ENCODE measurements at regions not wholly inside any gene's neighbourhood (a gene's known extent, or its start where the extent isn't known, plus 50 kb on each side); places are given as distances from the start of the nearest gene placed in this dataset.

DNA sequence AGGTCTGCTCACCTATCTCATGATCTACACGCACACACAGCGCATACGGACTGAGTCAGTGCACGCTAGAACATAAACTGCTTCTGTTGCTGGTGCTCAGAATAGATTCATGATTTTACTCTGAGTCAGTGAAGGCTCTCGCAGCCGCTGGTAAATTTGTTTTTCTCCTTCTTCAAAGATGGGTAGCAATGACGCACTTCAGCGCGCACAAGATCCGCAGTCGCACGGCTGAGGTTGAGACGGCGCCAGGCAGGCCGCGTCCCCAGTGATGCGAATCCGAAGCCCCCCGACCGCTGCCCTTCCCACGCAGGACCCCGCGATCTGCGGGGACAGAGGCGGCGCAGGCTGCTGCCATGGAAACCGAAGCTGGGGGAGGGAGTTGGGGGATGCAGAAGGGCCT lies 103.7 kb upstream of the USP29 start:
- Histone ChIP-seq H3K4me3 (ENCODE audit: low read length) (no peak overlapping the region), H3K9me3 (ENCODE audit: control insufficient read depth in 2 of 3, low read length in 3 of 3) (peaks cover 0 to 32% (median 0%) of the 10 kb centered on the region in 3 experiments), H3K36me3 (ENCODE audit: control insufficient read depth in 2 of 3, insufficient read depth in 3 of 3, low read length in 3 of 3) (no peaks in the 10 kb centered on the region), H3K27ac (ENCODE audit: low read depth, low read length) (no peak overlapping the region), H3K4me1 (ENCODE audit: control insufficient read depth in 2 of 2, insufficient read depth in 2 of 2, low read length in 2 of 2) (no peaks in the 10 kb centered on the region), H3K27me3 (ENCODE audit: control insufficient read depth in 2 of 2, insufficient read depth in 2 of 2, low read length in 2 of 2) (no peaks in the 10 kb centered on the region)
- Mint-ChIP-seq H3K4me3 (no peak overlapping the region), H3K36me3 (peaks cover 0 to 29% (median 8%) of the 10 kb centered on the region in 5 donors), H3K27ac (no peak overlapping the region), H3K4me1 (peaks cover 0 to 2% (median 0%) of the 10 kb centered on the region in 7 donors), H3K27me3 (peaks cover 0 to 6% (median 0%) of the 10 kb centered on the region in 5 donors), H3K9me3 (peaks cover 10 to 76% (median 38%) of the 10 kb centered on the region in 11 donors)
- CTCF ChIA-PET: no interaction called here
- intact Hi-C loops (cut with micrococcal nuclease): no loop called here
- no peak for ATAC-seq
- DNase-seq: no peak
- POLR2A ChIA-PET: no interaction called here

DNA sequence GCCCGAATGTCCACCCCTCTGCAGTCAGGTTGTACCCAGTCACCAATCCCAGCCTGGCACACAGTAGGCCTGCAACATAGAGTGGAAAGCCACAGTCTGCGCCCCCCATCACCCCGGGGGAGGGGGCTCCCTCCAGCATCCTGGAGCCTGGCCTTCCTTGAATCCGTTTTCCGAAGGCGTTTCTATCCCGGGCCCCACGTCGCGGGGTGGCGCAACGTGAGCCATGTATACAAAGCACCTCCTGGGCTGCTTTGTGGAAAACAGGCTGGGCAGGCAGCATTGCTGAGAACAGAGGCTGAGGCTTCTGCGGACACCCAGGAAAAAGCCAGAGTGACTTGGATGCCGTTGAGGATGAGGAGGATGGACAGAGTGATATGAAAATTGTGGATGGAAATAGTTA lies 103.3 kb upstream of the USP29 start:
- ChIA-PET CTCF (no interaction called here), POLR2A (no interaction called here)
- no peaks in the 10 kb centered on the region for H3K36me3 ChIP-seq (ENCODE audit: control insufficient read depth in 2 of 3, insufficient read depth in 3 of 3, low read length in 3 of 3)
- no peaks in the 10 kb centered on the region for H3K4me1 ChIP-seq (ENCODE audit: control insufficient read depth in 2 of 2, insufficient read depth in 2 of 2, low read length in 2 of 2)
- intact Hi-C loops (cut with micrococcal nuclease): no loop called here
- Mint-ChIP-seq H3K27ac (no peak overlapping the region), H3K36me3 (peaks cover 0 to 25% (median 8%) of the 10 kb centered on the region in 5 donors), H3K4me3 (no peak overlapping the region), H3K27me3 (peaks cover 0 to 7% (median 0%) of the 10 kb centered on the region in 5 donors), H3K4me1 (no peaks in the 10 kb centered on the region), H3K9me3 (peaks cover 14 to 76% (median 38%) of the 10 kb centered on the region in 11 donors)
- H3K9me3 ChIP-seq (ENCODE audit: control insufficient read depth in 2 of 3, low read length in 3 of 3): peaks cover 0 to 35% (median 0%) of the 10 kb centered on the region in 3 experiments
- ATAC-seq (no peak), DNase-seq (no peak)
- no peak overlapping the region for H3K27ac ChIP-seq (ENCODE audit: low read depth, low read length)
- H3K4me3 ChIP-seq (ENCODE audit: low read length): no peak overlapping the region
- H3K27me3 ChIP-seq (ENCODE audit: control insufficient read depth in 2 of 2, insufficient read depth in 2 of 2, low read length in 2 of 2): no peaks in the 10 kb centered on the region

DNA sequence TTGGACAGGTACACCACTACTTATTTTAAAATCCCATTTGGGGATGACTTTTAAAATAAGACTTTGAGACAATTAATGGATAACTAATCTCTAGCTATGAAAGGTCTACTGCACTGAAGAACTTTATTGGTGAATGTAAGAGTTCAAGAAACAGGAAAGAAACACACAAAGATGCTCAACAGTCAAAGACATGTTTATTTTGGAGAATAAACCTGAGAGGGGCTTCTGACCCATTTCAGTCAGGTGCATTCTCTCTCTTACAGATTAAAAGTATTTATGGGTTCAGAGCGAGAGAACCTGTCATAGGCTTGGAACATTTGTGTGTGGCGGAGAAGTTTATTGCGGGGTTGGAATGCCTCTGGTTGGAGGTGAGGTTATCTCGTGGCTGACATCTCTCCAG lies 94.3 kb upstream of the USP29 start:
- Histone ChIP-seq H3K27ac (ENCODE audit: low read depth, low read length) (no peak overlapping the region), H3K9me3 (ENCODE audit: control insufficient read depth in 2 of 3, low read length in 3 of 3) (peaks cover 0 to 11% (median 4%) of the 10 kb centered on the region in 3 experiments), H3K36me3 (ENCODE audit: control insufficient read depth in 2 of 3, insufficient read depth in 3 of 3, low read length in 3 of 3) (no peaks in the 10 kb centered on the region), H3K4me3 (ENCODE audit: low read length) (no peak overlapping the region), H3K4me1 (ENCODE audit: control insufficient read depth in 2 of 2, insufficient read depth in 2 of 2, low read length in 2 of 2) (no peaks in the 10 kb centered on the region), H3K27me3 (ENCODE audit: control insufficient read depth in 2 of 2, insufficient read depth in 2 of 2, low read length in 2 of 2) (no peaks in the 10 kb centered on the region)
- peaks cover 0 to 4% (median 0%) of the 10 kb centered on the region in 5 donors for H3K27me3 Mint-ChIP-seq
- POLR2A ChIA-PET: no interaction called here
- no peak for DNase-seq
- CTCF ChIA-PET: no interaction called here
- ATAC-seq: no peak
- peak overlapping the region in 1 of 9 donors; percentile 53 for H3K27ac Mint-ChIP-seq
- H3K4me3 Mint-ChIP-seq: no peak overlapping the region
- peaks cover 0 to 24% (median 7%) of the 10 kb centered on the region in 5 donors for H3K36me3 Mint-ChIP-seq
- peaks cover 0 to 2% (median 0%) of the 10 kb centered on the region in 7 donors for H3K4me1 Mint-ChIP-seq
- intact Hi-C loops (cut with micrococcal nuclease): no loop called here
- peaks cover 19 to 89% (median 47%) of the 10 kb centered on the region in 11 donors for H3K9me3 Mint-ChIP-seq

DNA sequence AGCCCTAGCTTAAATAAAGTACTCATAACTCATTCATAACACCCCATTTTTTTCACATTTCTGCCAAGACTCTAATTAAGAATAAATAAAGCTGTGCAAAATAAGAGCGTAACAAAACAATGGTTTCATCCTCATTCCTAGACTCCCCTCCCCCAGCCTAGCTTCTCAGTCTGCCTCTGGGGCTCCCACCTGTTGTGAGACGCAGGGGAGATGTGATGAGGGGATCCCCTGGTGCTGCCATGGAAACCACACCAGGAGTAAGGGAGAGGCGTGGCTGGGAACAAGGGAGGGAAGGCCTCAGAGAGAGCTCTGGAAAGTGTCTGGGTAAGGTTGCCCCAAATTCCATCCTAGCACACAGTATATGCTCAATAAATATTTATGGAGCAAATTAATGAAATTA lies 93.3 kb upstream of the USP29 start:
- intact Hi-C loops (cut with micrococcal nuclease): no loop called here
- CTCF ChIA-PET: no interaction called here
- peaks cover 0 to under 1% (median 0%) of the 10 kb centered on the region in 5 donors for H3K27me3 Mint-ChIP-seq
- no peak overlapping the region for H3K4me3 Mint-ChIP-seq
- Histone ChIP-seq H3K4me3 (ENCODE audit: low read length) (no peak overlapping the region), H3K9me3 (ENCODE audit: control insufficient read depth in 2 of 3, low read length in 3 of 3) (peaks cover 0 to 8% (median 4%) of the 10 kb centered on the region in 3 experiments), H3K36me3 (ENCODE audit: control insufficient read depth in 2 of 3, insufficient read depth in 3 of 3, low read length in 3 of 3) (no peaks in the 10 kb centered on the region), H3K27ac (ENCODE audit: low read depth, low read length) (no peak overlapping the region), H3K4me1 (ENCODE audit: control insufficient read depth in 2 of 2, insufficient read depth in 2 of 2, low read length in 2 of 2) (no peaks in the 10 kb centered on the region), H3K27me3 (ENCODE audit: control insufficient read depth in 2 of 2, insufficient read depth in 2 of 2, low read length in 2 of 2) (no peaks in the 10 kb centered on the region)
- no peak for ATAC-seq
- H3K36me3 Mint-ChIP-seq: peaks cover 0 to 18% (median 7%) of the 10 kb centered on the region in 5 donors
- H3K4me1 Mint-ChIP-seq: peaks cover 0 to 2% (median 0%) of the 10 kb centered on the region in 7 donors
- no peak for DNase-seq
- no peak overlapping the region for H3K27ac Mint-ChIP-seq
- POLR2A ChIA-PET: no interaction called here
- H3K9me3 Mint-ChIP-seq: peaks cover 23 to 90% (median 48%) of the 10 kb centered on the region in 11 donors

DNA sequence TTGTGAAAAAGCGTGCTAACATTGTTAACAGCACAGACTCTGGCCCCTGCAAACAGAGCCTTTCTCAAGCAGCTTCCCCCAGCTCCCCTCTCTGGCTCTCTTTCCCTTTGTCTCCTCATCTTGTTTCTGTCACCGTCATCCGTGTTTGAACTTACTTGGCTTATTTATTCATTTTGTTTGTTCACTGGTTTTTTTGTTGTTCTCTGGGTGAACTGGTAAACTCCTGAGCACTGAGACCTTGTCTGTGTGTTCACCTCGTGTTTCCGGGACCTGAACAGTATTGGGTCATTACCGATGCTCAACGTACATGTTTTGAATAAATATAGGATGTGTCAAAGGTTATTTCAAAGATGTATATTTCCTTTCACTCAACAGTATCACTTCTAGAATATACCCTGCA lies 92.4 kb upstream of the USP29 start:
- Histone ChIP-seq H3K9me3 (ENCODE audit: control insufficient read depth in 2 of 3, low read length in 3 of 3) (peaks cover 0 to 5% (median 4%) of the 10 kb centered on the region in 3 experiments), H3K27me3 (ENCODE audit: control insufficient read depth in 2 of 2, insufficient read depth in 2 of 2, low read length in 2 of 2) (no peaks in the 10 kb centered on the region), H3K4me1 (ENCODE audit: control insufficient read depth in 2 of 2, insufficient read depth in 2 of 2, low read length in 2 of 2) (no peaks in the 10 kb centered on the region), H3K36me3 (ENCODE audit: control insufficient read depth in 2 of 3, insufficient read depth in 3 of 3, low read length in 3 of 3) (no peaks in the 10 kb centered on the region), H3K4me3 (ENCODE audit: low read length) (no peak overlapping the region), H3K27ac (ENCODE audit: low read depth, low read length) (no peak overlapping the region)
- CTCF ChIA-PET: no interaction called here
- DNase-seq: no peak
- POLR2A ChIA-PET: no interaction called here
- H3K36me3 Mint-ChIP-seq: peaks cover 0 to 17% (median 7%) of the 10 kb centered on the region in 5 donors
- no peak for ATAC-seq
- peaks cover 0 to 2% (median 0%) of the 10 kb centered on the region in 7 donors for H3K4me1 Mint-ChIP-seq
- H3K9me3 Mint-ChIP-seq: peaks cover 20 to 89% (median 44%) of the 10 kb centered on the region in 11 donors
- H3K27ac Mint-ChIP-seq: peak overlapping the region in 1 of 9 donors; percentile 51
- intact Hi-C loops (cut with micrococcal nuclease): no loop called here
- no peak overlapping the region for H3K4me3 Mint-ChIP-seq
- H3K27me3 Mint-ChIP-seq: no peaks in the 10 kb centered on the region

DNA sequence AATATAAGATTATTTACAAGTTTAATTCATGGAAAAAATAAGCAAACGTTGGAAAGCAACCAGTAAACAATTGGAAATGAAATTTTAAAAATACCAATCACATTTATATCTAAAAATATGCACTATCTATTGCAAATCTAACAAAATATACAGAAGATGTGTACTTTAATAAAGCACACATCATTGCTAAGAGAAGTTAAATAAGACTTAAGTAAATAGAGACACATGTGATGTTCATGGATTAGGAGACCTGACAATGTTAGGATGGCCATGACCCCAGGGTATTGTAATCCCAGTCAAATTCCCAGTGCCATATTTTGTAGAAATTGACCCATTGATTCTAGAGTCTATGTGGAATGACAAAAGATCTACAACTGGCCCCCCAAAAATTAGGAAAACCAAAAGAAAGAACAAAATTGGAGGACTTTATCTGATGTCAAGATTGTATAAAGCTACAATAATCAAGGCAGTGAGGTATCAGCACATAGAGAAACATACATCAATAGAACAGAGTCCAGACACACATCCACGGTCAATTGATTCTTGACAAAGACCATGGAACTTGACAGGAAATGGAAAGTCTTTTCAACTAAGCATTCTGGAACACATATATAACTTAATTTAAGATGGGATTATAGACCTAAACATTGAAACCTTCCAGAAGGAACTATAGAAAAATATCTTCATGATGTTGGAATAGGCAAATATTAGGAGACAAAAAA lies 90.8 kb upstream of the USP29 start:
- POLR2A ChIA-PET: no interaction called here
- ATAC-seq (no peak), DNase-seq (no peak)
- peaks cover 0 to 2% (median 0%) of the 10 kb centered on the region in 3 experiments for H3K9me3 ChIP-seq (ENCODE audit: control insufficient read depth in 2 of 3, low read length in 3 of 3)
- H3K4me3 ChIP-seq (ENCODE audit: low read length): no peak overlapping the region
- Mint-ChIP-seq H3K4me3 (no peak overlapping the region), H3K27me3 (no peaks in the 10 kb centered on the region), H3K27ac (no peak overlapping the region), H3K4me1 (peaks cover 0 to 2% (median 0%) of the 10 kb centered on the region in 7 donors), H3K36me3 (peaks cover 0 to 16% (median 0%) of the 10 kb centered on the region in 5 donors), H3K9me3 (peaks cover 14 to 87% (median 41%) of the 10 kb centered on the region in 11 donors)
- H3K4me1 ChIP-seq (ENCODE audit: control insufficient read depth in 2 of 2, insufficient read depth in 2 of 2, low read length in 2 of 2): no peaks in the 10 kb centered on the region
- CTCF ChIA-PET: no interaction called here
- intact Hi-C loops (cut with micrococcal nuclease): no loop called here
- H3K27ac ChIP-seq (ENCODE audit: low read depth, low read length): no peak overlapping the region
- H3K36me3 ChIP-seq (ENCODE audit: control insufficient read depth in 2 of 3, insufficient read depth in 3 of 3, low read length in 3 of 3): no peaks in the 10 kb centered on the region
- no peaks in the 10 kb centered on the region for H3K27me3 ChIP-seq (ENCODE audit: control insufficient read depth in 2 of 2, insufficient read depth in 2 of 2, low read length in 2 of 2)

DNA sequence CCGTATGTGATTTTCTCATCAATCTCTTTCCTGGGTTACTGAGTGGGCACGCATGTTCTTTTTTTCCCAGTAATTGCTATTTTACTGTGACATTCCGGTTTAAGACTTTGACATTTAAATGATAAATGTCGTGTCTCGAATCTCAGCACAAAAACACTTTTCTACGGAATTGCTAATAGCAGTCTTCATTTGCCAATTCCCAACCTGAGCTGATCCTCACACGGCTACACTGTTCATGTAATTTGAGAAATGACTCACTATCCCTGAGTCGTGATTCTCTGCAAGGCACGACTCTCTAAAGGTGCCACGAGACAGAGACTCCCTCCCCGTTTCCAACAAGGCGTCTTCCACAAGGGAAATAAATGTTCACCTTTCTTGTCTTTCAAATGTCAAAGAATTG lies 88.7 kb upstream of the USP29 start:
- Mint-ChIP-seq H3K9me3 (peaks cover 14 to 87% (median 45%) of the 10 kb centered on the region in 11 donors), H3K4me1 (peaks cover 0 to 2% (median 0%) of the 10 kb centered on the region in 7 donors)
- CTCF ChIA-PET: no interaction called here

More for the DNA sequence above, 88.7 kb upstream of the USP29 start:
- Histone ChIP-seq H3K27ac (ENCODE audit: low read depth, low read length) (no peak overlapping the region), H3K27me3 (ENCODE audit: control insufficient read depth in 2 of 2, insufficient read depth in 2 of 2, low read length in 2 of 2) (no peaks in the 10 kb centered on the region), H3K4me1 (ENCODE audit: control insufficient read depth in 2 of 2, insufficient read depth in 2 of 2, low read length in 2 of 2) (no peaks in the 10 kb centered on the region), H3K4me3 (ENCODE audit: low read length) (no peak overlapping the region), H3K36me3 (ENCODE audit: control insufficient read depth in 2 of 3, insufficient read depth in 3 of 3, low read length in 3 of 3) (no peaks in the 10 kb centered on the region), H3K9me3 (ENCODE audit: control insufficient read depth in 2 of 3, low read length in 3 of 3) (peaks cover 0 to 9% (median 0%) of the 10 kb centered on the region in 3 experiments)
- Mint-ChIP-seq H3K27ac (no peak overlapping the region), H3K27me3 (no peaks in the 10 kb centered on the region), H3K36me3 (peaks cover 0 to 17% (median 1%) of the 10 kb centered on the region in 5 donors), H3K4me3 (no peak overlapping the region)
- ATAC-seq (no peak), DNase-seq (no peak)
- POLR2A ChIA-PET: no interaction called here
- intact Hi-C loops (cut with micrococcal nuclease): no loop called here
